Pancreas (tissue), 10 donors: ENCODE measurements at regions not wholly inside any gene's neighbourhood (a gene's known extent, or its start where the extent isn't known, plus 50 kb on each side); places are given as distances from the start of the nearest gene placed in this dataset.

Experiments used
- ATAC-seq, 4 donors: fragments of 200-7000 bp; cut with Tn5 transposase; one replicate each; pipeline versions ENCODE4 v1.8.0 to v1.9.1; 2020; ENCODE audit warnings: mild to moderate bottlenecking in 4 of 4, moderate library complexity in 4 of 4
- DNase-seq, 6 donors: peaks; one replicate each; pipeline ENCODE4 v3.0.0-alpha.2; 2020
- FAIRE-seq: peaks from 2 replicates; lab custom pipeline; 2012; peaks lifted over from hg19 to GRCh38; lab: Jason Lieb, UNC
- H3K27ac ChIP-seq, 4 donors: fragments of 200-600 bp; sonication (generic); 1 replicate in 3 of 4; 2 replicates in 1 of 4; pipeline versions ENCODE4 v1.5.0 to v1.8.0; 2020
- H3K27me3 ChIP-seq, 4 donors: fragments of 200-600 bp; one replicate each; pipeline ENCODE4 v1.8.0; 2021
- H3K36me3 ChIP-seq, 3 donors: fragments of 200-600 bp; sonication (generic) in 1 of 3; one replicate each; pipeline versions ENCODE4 v1.5.0 to v1.8.0; 2020 to 2021
- H3K4me1 ChIP-seq, 3 donors: fragments of 200-600 bp; one replicate each; pipeline ENCODE4 v1.8.0; 2021
- H3K4me3 ChIP-seq, 4 donors: fragments of 200-600 bp; sonication (generic) in 2 of 4; one replicate each; pipeline versions ENCODE4 v1.5.0 to v1.8.0; 2020 to 2021
- H3K9me3 ChIP-seq, 4 donors: fragments of 200-600 bp; one replicate each; pipeline ENCODE4 v1.8.0; 2021
- WGBS, 2 donors: extraction: QIAGEN DNeasy Blood & Tissue Kit; methylation state at CpG; one replicate each; pipeline ENCODE4 v1.1.7; 2013; 5-methylcytosine and 5-hydroxymethylcytosine counted together
- intact Hi-C, 3 donors: fragments of 100-400 bp; cut with DNase I; formaldehyde crosslinking; loops; one replicate each; pipeline versions ENCODE4 v1.11.1 to v1.14.2; 2022
- TF ChIP-seq, protein P1 (sequence below), 4 donors: fragments of 200-600 bp; sonication (generic) in 3 of 4; IDR thresholded peaks; one replicate each; pipeline versions ENCODE4 v1.5.0 to v1.8.0; 2021; ENCODE audit warnings: antibody characterized with exemption in 4 of 4
- donor health status: healthy with polysubstance abuse.
- donor health status: DM: no; HTN: no; CAD: no; lungs with moderate emphysema.
- donor health status: DM: no; HTN: no; CAD: no.
- donor health status: control.
- donor health status: control.
- donor health status: Bipolar disorder and iron deficiency.
- donor health status: DM: yes; HTN: yes; CAD: no.
- donor health status: DM: no; HTN: no; CAD: no.
- donor health status: DM: no; HTN: no; CAD: no.
- donor health status: DM: yes; HTN: yes; CAD: no.

DNA sequence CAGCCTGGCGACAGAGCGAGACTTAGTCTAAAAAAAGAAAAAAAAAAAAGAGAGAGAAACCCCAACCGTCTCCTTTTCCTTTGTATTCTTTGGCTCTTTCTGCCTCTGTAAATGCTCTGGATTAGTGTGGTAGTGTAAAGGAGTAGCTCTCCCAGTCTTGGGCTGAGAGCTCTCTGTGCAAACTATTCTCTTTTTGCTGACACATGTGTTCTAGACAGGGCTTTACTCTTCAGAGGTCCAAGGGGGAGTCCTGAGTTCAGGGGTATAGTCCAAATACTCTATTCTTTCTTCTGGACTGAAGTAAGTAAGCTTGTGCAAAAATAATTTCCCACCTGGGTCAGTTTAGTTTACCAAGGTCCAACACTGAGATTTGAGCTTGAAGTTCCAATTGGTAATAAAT, 183.8 kb upstream of the KCNK2 start:
- intact Hi-C loops, result no loop called here
- H3K4me3 ChIP-seq, result no peak overlapping the region
- DNase-seq (no peak), ATAC-seq (no peak), FAIRE-seq (no peak)
- TF ChIP-seq, protein P1, sequence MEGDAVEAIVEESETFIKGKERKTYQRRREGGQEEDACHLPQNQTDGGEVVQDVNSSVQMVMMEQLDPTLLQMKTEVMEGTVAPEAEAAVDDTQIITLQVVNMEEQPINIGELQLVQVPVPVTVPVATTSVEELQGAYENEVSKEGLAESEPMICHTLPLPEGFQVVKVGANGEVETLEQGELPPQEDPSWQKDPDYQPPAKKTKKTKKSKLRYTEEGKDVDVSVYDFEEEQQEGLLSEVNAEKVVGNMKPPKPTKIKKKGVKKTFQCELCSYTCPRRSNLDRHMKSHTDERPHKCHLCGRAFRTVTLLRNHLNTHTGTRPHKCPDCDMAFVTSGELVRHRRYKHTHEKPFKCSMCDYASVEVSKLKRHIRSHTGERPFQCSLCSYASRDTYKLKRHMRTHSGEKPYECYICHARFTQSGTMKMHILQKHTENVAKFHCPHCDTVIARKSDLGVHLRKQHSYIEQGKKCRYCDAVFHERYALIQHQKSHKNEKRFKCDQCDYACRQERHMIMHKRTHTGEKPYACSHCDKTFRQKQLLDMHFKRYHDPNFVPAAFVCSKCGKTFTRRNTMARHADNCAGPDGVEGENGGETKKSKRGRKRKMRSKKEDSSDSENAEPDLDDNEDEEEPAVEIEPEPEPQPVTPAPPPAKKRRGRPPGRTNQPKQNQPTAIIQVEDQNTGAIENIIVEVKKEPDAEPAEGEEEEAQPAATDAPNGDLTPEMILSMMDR (IDR thresholded peaks at IDR 0.05), result no peak
- H3K9me3 ChIP-seq, result no peaks in the 10 kb centered on the region
- no peaks in the 10 kb centered on the region for H3K4me1 ChIP-seq
- no peaks in the 10 kb centered on the region for H3K27me3 ChIP-seq
- WGBS, 2 donors, result 64 to 70% methylated on average over 3 of the region's 3 CpGs
- no peaks in the 10 kb centered on the region for H3K36me3 ChIP-seq
- H3K27ac ChIP-seq, result no peak overlapping the region

DNA sequence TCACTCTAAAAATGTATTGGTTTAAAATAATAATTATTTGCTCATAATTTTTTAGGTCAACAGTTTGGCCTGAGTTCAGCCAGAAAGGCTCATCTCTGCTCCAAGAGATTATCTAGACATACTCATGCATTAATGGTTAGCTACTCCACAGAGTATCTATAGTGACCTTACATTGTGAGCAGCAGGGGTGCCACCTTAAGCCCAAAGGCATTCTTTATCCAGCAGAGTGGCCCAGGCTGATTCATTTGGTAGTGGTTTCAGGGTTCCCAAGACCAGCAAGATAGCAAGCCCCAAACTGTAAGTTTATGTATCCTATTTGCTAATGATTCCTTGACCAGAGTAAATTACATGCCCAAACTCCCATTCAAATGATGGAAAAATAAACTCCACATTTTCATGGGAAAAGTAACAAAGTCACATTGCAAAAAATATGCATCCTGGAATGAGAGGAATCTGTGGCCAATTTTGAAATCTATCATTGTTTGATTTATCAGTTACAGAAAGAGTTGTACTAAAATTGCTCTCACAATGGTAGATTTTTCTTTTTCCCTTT, 182.6 kb upstream of the KCNK2 start:
- no peaks in the 10 kb centered on the region for H3K9me3 ChIP-seq
- intact Hi-C loops, result no loop called here
- no peaks in the 10 kb centered on the region for H3K4me1 ChIP-seq
- FAIRE-seq (no peak), DNase-seq (no peak), ATAC-seq (no peak)
- H3K4me3 ChIP-seq, result no peak overlapping the region
- H3K27me3 ChIP-seq, result no peaks in the 10 kb centered on the region
- H3K36me3 ChIP-seq, result no peaks in the 10 kb centered on the region
- no peak overlapping the region for H3K27ac ChIP-seq
- TF ChIP-seq, protein P1 (IDR thresholded peaks at IDR 0.05), result no peak

DNA sequence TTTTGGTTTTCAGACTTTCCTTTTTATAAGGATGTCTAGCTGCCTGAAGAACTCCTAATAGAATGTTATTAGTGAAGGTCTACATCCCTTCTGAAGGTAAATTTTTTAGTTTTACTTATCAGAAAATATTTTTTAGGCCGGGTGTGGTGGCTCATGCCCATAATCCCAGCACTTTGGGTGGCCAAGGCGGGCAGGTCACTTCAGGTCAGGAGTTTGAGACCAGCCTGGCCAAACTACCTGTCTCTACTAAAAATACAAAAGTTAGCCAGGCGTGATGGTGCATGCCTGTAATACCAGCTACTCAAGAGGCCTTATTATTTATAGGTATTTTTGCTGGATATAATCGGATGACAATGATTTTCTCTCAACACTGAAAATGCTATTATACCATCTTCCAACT, 181.9 kb upstream of the KCNK2 start:
- no peaks in the 10 kb centered on the region for H3K27me3 ChIP-seq
- intact Hi-C loops, result no loop called here
- TF ChIP-seq, protein P1 (IDR thresholded peaks at IDR 0.05), result no peak
- no peak overlapping the region for H3K27ac ChIP-seq
- FAIRE-seq, result no peak
- H3K4me1 ChIP-seq, result no peaks in the 10 kb centered on the region
- no peaks in the 10 kb centered on the region for H3K9me3 ChIP-seq
- H3K4me3 ChIP-seq, result no peak overlapping the region
- no peak for DNase-seq
- no peaks in the 10 kb centered on the region for H3K36me3 ChIP-seq
- WGBS, 2 donors, result 44 to 64% methylated on average over 4 of the region's 4 CpGs
- ATAC-seq, result no peak

DNA sequence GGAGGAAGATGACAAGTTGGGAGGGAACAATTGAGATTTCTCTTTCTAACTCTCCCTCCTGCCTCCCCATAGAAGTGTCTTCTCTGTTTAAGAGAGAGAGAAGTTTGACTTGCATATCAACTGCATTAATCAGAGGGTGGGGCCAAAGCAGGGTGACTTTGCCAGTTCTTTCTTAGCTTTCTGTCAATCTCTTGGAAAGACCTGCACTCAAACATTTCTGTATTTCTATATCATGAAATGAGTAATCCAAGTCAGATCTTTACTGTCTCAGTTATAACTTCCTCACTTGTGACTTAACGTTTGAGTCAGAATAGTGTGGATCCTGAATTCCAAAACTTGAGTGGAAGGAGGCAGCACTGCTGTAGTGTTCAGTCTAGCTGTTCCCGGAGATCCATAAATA, 180.8 kb upstream of the KCNK2 start:
- WGBS, 2 donors, result 59 to 60% methylated on average over 2 of the region's 2 CpGs
- Histone ChIP-seq H3K4me3 (no peak overlapping the region), H3K27ac (no peak overlapping the region), H3K9me3 (no peaks in the 10 kb centered on the region), H3K36me3 (no peaks in the 10 kb centered on the region), H3K27me3 (no peaks in the 10 kb centered on the region), H3K4me1 (no peaks in the 10 kb centered on the region)
- FAIRE-seq, result no peak
- intact Hi-C loops, result no loop called here
- ATAC-seq, result no peak
- no peak for DNase-seq
- TF ChIP-seq, protein P1 (IDR thresholded peaks at IDR 0.05), result no peak

DNA sequence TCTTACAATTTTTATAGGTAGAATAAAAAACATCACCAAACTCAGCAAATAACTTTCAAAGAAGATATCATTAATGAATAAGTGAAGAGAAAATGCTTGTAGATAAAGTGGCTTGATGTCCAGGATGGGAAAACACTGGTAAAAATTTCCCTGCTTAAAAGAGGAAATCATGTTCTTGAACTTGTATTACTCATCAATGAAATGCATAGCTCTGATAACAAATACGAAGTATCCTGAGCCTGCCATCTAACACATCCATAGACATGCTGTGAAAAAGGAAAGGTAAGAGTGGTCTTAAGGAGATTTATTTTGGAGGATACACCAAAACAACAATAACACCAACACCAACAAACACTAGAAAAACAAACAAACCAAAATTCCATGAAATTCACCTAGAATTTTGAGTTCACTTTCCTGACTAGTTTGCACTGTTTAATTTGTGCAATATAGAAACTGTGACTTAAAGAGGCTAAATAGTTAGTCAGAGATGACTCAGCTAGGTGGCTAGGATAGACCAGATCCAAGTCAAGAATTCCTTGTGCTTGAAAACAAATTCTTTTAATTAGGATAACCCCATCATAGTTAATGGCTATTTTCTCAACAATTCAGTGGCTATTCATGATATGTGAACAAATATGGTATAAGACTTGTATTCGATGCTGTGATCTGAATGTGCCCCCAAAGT, 179.8 kb upstream of the KCNK2 start:
- Histone ChIP-seq H3K27ac (no peak overlapping the region), H3K27me3 (no peaks in the 10 kb centered on the region), H3K4me3 (no peak overlapping the region), H3K9me3 (no peaks in the 10 kb centered on the region), H3K4me1 (no peaks in the 10 kb centered on the region), H3K36me3 (no peaks in the 10 kb centered on the region)
- 52 to 73% methylated on average over 2 of the region's 2 CpGs for WGBS, 2 donors
- intact Hi-C loops, result no loop called here
- TF ChIP-seq, protein P1 (IDR thresholded peaks at IDR 0.05), result no peak
- DNase-seq (no peak), FAIRE-seq (no peak), ATAC-seq (no peak)
